Endothelial cell of umbilical vein (primary cell): ENCODE measurements at regions not wholly inside any gene's neighbourhood (a gene's known extent, or its start where the extent isn't known, plus 50 kb on each side); places are given as distances from the start of the nearest gene placed in this dataset.

Experiments
- BruUV-seq: library from RNA; stranded (reverse); fragments of 400-500 nt; replicated peaks from 2 replicates; lab custom pipeline; 2021; lab: Mats Ljungman, UMichigan
- CTCF ChIA-PET: fragments of 300-600, 350-600 bp; sonication (Branson Sonifier 250); formaldehyde crosslinking; loops from one replicate; lab custom pipeline; 2021; ENCODE audit warnings: antibody characterized with exemption, inconsistent platforms; lab: Charles Lee
- POLR2A ChIA-PET: fragments of 300-600, 350-600 bp; sonication (Branson Sonifier 250); formaldehyde crosslinking; loops from one replicate; lab custom pipeline; 2021; ENCODE audit warnings: antibody characterized with exemption, inconsistent platforms; lab: Charles Lee
- DNase-seq: peaks from one replicate; pipeline ENCODE4 v3.0.0-alpha.2; 2011; ENCODE audit warnings: low read depth, low spot score
- FAIRE-seq: peaks from 2 replicates; lab custom pipeline; 2011; peaks lifted over from hg19 to GRCh38; lab: Jason Lieb, UNC
- H2AFZ ChIP-seq: 2 replicates; pipeline ENCODE4 v1.6.0; 2012; ENCODE audit warnings: low read depth, low read length, control low read depth, inconsistent platforms
- H3K27ac ChIP-seq: 2 replicates; pipeline ENCODE4 v1.5.1; 2011; ENCODE audit warnings: low read depth, mild to moderate bottlenecking, control low read depth, low read length, moderate library complexity; ENCODE audit not compliant: insufficient read depth
- H3K27me3 ChIP-seq, 2 experiments: 2 replicates each; pipeline versions ENCODE4 v1.6.0 to v1.6.1; 2011; ENCODE audit warnings: low read length in 2 of 2, mixed read lengths in 1 of 2; ENCODE audit not compliant: control insufficient read depth in 2 of 2, insufficient read depth in 2 of 2
- H3K36me3 ChIP-seq, 2 experiments: 2 replicates in 1 of 2; 3 replicates in 1 of 2; pipeline ENCODE4 v1.5.1; 2011; ENCODE audit warnings: low read length in 2 of 2, mild to moderate bottlenecking in 1 of 2, moderate library complexity in 1 of 2; ENCODE audit not compliant: control insufficient read depth in 2 of 2, insufficient read depth in 2 of 2; ENCODE audit errors: extremely low read depth in 1 of 2
- H3K4me1 ChIP-seq: 3 replicates; pipeline ENCODE4 v1.5.1; 2011; ENCODE audit warnings: mild to moderate bottlenecking, low read length; ENCODE audit not compliant: control insufficient read depth, insufficient read depth; ENCODE audit errors: extremely low read depth
- H3K4me2 ChIP-seq: 2 replicates; pipeline ENCODE4 v1.6.1; 2011; ENCODE audit warnings: low read length, control low read depth, mixed read lengths; ENCODE audit not compliant: insufficient read depth
- H3K4me3 ChIP-seq, 3 experiments: fragments of 200-600 bp in 1 of 3; sonication (generic), shearing (Covaris generic) in 1 of 3; replicated peaks in 1 of 3; 2 replicates each; pipeline ENCODE4 v1.5.1; 2011 to 2016; ENCODE audit warnings: control low read depth in 3 of 3, low read length in 3 of 3, mild to moderate bottlenecking in 2 of 3, inconsistent platforms in 1 of 3, low read depth in 1 of 3, moderate library complexity in 1 of 3; ENCODE audit not compliant: insufficient read depth in 1 of 3
- H3K79me2 ChIP-seq: 2 replicates; pipeline ENCODE4 v1.6.0; 2012; ENCODE audit warnings: low read length, inconsistent platforms; ENCODE audit not compliant: control insufficient read depth, insufficient read depth
- H3K9ac ChIP-seq: replicated peaks from 2 replicates; pipeline ENCODE3; 2011; ENCODE audit warnings: low read length, control low read depth; ENCODE audit not compliant: insufficient read depth; ENCODE audit errors: extremely low read depth
- H3K9me1 ChIP-seq: replicated peaks from 3 replicates; pipeline ENCODE4 v1.6.0; 2011; ENCODE audit warnings: mild to moderate bottlenecking, low read length; ENCODE audit not compliant: control insufficient read depth, insufficient read depth; ENCODE audit errors: extremely low read depth
- H3K9me3 ChIP-seq: replicated peaks from 2 replicates; pipeline ENCODE4 v1.5.1; 2012; ENCODE audit warnings: low read length, inconsistent platforms; ENCODE audit not compliant: control insufficient read depth, insufficient read depth
- H4K20me1 ChIP-seq: replicated peaks from 2 replicates; pipeline ENCODE3; 2011; ENCODE audit warnings: mild to moderate bottlenecking, low read length; ENCODE audit not compliant: control insufficient read depth, insufficient read depth; ENCODE audit errors: extremely low read depth
- EZH2 ChIP-seq: IDR thresholded peaks from 2 replicates; pipeline ENCODE4 v1.6.1; 2012; ENCODE audit warnings: borderline replicate concordance, low read depth, mild to moderate bottlenecking, moderate library complexity, low read length, inconsistent platforms; ENCODE audit not compliant: severe bottlenecking
- FOS ChIP-seq: IDR thresholded peaks from 2 replicates; pipeline ENCODE4 v1.6.1; 2011; ENCODE audit warnings: mild to moderate bottlenecking, low read length, moderate library complexity, borderline replicate concordance; ENCODE audit not compliant: insufficient read depth
- GATA2 ChIP-seq: IDR thresholded peaks from 2 replicates; pipeline ENCODE4 v1.7.0; 2011; ENCODE audit warnings: low read depth, mild to moderate bottlenecking, moderate library complexity, mixed read lengths, low read length; ENCODE audit not compliant: insufficient read length, insufficient read depth
- JUN ChIP-seq: IDR thresholded peaks from 2 replicates; pipeline ENCODE4 v1.6.1; 2011; ENCODE audit warnings: borderline replicate concordance, low read depth; ENCODE audit not compliant: insufficient read length, insufficient read depth
- MYC ChIP-seq: IDR thresholded peaks from one replicate; pipeline ENCODE4 v1.6.1; 2011; ENCODE audit warnings: mild to moderate bottlenecking, low read depth, low read length
- POLR2A ChIP-seq: IDR thresholded peaks from 2 replicates; pipeline ENCODE4 v1.6.1; 2012; ENCODE audit warnings: low read depth, mild to moderate bottlenecking, control low read depth, low read length
- POLR2AphosphoS5 ChIP-seq: IDR thresholded peaks from 2 replicates; pipeline ENCODE4 v1.6.1; 2012; ENCODE audit warnings: low read depth, mild to moderate bottlenecking, control low read depth, low read length, moderate library complexity; ENCODE audit not compliant: insufficient read depth
- dilution Hi-C: fragments of 300-500 bp; cut with MboI; formaldehyde crosslinking; loops from one replicate; pipeline ENCODE4 v1.15.0; 2019; ENCODE audit warnings: low sequenced_read_pairs; ENCODE audit not compliant: extremely low pct_ligation_motif_present
- intact Hi-C: fragments of 100-400 bp; cut with micrococcal nuclease; formaldehyde crosslinking; loops from one replicate; pipeline ENCODE4 v1.10.0; 2022
- TF ChIP-seq, protein P1 (sequence below): IDR thresholded peaks from 2 replicates; pipeline ENCODE4 v1.6.1; 2011; ENCODE audit not compliant: insufficient read depth, insufficient read length
- TF ChIP-seq, protein P2 (sequence below), 2 donors: IDR thresholded peaks; 1 replicate in 1 of 2; 2 replicates in 1 of 2; pipeline ENCODE4 v1.5.1; 2011; ENCODE audit warnings: low read length in 2 of 2, mild to moderate bottlenecking in 2 of 2, moderate library complexity in 2 of 2, control low read depth in 1 of 2, inconsistent platforms in 1 of 2, low read depth in 1 of 2; ENCODE audit not compliant: insufficient read depth in 1 of 2; ENCODE audit errors: extremely low read depth in 1 of 2

DNA sequence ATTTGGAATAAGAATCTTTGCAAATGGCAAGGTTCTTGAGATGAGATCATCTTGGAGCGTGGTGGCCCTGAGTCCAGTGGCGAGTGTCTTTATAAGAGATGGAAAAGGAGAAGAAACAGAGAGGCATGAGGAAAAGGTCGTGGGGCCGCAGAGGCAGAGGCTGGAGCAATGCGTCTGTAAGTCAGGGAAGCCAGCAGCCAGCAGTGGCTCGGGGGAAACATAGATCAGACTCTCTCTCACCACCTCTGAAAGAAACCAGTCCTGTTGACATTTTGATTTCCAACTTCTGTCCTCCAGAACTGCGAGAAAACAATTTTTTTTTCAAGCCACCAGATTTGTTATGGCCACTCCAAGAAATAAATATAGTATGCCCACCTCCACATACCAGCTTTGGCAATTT, 226.6 kb downstream of the TFAP2C start:
- POLR2A ChIA-PET, result no interaction called here
- no peaks in the 10 kb centered on the region for H3K27me3 ChIP-seq
- no peak overlapping the region for H3K9ac ChIP-seq
- no peak overlapping the region for H3K4me2 ChIP-seq
- no peaks in the 10 kb centered on the region for H3K4me1 ChIP-seq
- no peak for DNase-seq
- CTCF ChIA-PET, result no interaction called here
- no peak for TF ChIP-seq GATA2
- no peak for TF ChIP-seq POLR2A
- TF ChIP-seq, protein P1, sequence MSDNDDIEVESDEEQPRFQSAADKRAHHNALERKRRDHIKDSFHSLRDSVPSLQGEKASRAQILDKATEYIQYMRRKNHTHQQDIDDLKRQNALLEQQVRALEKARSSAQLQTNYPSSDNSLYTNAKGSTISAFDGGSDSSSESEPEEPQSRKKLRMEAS, result no peak
- TF ChIP-seq EZH2, result no peak
- no peak for TF ChIP-seq FOS
- TF ChIP-seq POLR2AphosphoS5, result no peak
- TF ChIP-seq JUN, result no peak
- TF ChIP-seq, protein P2, sequence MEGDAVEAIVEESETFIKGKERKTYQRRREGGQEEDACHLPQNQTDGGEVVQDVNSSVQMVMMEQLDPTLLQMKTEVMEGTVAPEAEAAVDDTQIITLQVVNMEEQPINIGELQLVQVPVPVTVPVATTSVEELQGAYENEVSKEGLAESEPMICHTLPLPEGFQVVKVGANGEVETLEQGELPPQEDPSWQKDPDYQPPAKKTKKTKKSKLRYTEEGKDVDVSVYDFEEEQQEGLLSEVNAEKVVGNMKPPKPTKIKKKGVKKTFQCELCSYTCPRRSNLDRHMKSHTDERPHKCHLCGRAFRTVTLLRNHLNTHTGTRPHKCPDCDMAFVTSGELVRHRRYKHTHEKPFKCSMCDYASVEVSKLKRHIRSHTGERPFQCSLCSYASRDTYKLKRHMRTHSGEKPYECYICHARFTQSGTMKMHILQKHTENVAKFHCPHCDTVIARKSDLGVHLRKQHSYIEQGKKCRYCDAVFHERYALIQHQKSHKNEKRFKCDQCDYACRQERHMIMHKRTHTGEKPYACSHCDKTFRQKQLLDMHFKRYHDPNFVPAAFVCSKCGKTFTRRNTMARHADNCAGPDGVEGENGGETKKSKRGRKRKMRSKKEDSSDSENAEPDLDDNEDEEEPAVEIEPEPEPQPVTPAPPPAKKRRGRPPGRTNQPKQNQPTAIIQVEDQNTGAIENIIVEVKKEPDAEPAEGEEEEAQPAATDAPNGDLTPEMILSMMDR (IDR thresholded peaks at IDR 0.05; ENCODE audit: extremely low read depth in 1 of 2, insufficient read depth in 1 of 2, low read depth in 1 of 2, low read length in 2 of 2), result no peak
- no peak for TF ChIP-seq MYC
- H3K27ac ChIP-seq, result no peak overlapping the region
- no peaks in the 10 kb centered on the region for H3K9me1 ChIP-seq
- intact Hi-C loops (no loop called here), dilution Hi-C loops (no loop called here)
- BruUV-seq, result no TSS peak
- H3K79me2 ChIP-seq, result no peaks in the 10 kb centered on the region
- no peak overlapping the region for H2AFZ ChIP-seq
- H4K20me1 ChIP-seq, result no peaks in the 10 kb centered on the region
- H3K36me3 ChIP-seq, result no peaks in the 10 kb centered on the region
- no peak for FAIRE-seq
- no peaks in the 10 kb centered on the region for H3K9me3 ChIP-seq
- no peak overlapping the region for H3K4me3 ChIP-seq
